D721Med (cell line): ENCODE measurements at regions not wholly inside any gene's neighbourhood (a gene's known extent, or its start where the extent isn't known, plus 50 kb on each side); places are given as distances from the start of the nearest gene placed in this dataset.

Source experiments
- DNase-seq: peaks from one replicate; pipeline ENCODE4 v3.0.0; 2011; ENCODE audit warnings: low spot score; ENCODE audit not compliant: insufficient read length
- FAIRE-seq: peaks from 2 replicates; lab custom pipeline; 2011; peaks lifted over from hg19 to GRCh38; lab: Jason Lieb, UNC
- TF ChIP-seq, protein P1 (sequence below): IDR thresholded peaks from 2 replicates; pipeline ENCODE4 v1.5.1; 2012; ENCODE audit warnings: mild to moderate bottlenecking, control low read depth; ENCODE audit not compliant: insufficient read depth; ENCODE audit errors: missing control alignments

DNA sequence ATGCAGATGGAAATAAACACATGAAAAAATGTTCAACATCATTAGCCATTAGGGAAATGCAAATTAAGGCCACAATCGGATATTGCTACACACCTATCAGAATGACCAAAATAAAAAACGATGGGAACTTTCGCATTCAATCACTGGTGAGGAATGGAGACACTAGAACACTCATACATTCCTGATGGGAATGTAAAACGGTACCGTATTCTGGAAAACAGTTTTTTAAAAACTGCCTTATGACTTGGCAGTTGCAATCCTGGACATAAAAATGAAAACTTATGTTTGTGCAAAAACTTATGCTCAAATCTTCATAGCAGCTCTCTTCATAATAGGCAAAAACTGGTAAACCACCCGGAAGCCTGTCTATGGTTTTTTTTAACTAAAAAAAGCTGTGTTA lies 146.0 kb downstream of the CEBPB start:
- no peak for DNase-seq
- TF ChIP-seq, protein P1, sequence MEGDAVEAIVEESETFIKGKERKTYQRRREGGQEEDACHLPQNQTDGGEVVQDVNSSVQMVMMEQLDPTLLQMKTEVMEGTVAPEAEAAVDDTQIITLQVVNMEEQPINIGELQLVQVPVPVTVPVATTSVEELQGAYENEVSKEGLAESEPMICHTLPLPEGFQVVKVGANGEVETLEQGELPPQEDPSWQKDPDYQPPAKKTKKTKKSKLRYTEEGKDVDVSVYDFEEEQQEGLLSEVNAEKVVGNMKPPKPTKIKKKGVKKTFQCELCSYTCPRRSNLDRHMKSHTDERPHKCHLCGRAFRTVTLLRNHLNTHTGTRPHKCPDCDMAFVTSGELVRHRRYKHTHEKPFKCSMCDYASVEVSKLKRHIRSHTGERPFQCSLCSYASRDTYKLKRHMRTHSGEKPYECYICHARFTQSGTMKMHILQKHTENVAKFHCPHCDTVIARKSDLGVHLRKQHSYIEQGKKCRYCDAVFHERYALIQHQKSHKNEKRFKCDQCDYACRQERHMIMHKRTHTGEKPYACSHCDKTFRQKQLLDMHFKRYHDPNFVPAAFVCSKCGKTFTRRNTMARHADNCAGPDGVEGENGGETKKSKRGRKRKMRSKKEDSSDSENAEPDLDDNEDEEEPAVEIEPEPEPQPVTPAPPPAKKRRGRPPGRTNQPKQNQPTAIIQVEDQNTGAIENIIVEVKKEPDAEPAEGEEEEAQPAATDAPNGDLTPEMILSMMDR: no peak
- no peak for FAIRE-seq

DNA sequence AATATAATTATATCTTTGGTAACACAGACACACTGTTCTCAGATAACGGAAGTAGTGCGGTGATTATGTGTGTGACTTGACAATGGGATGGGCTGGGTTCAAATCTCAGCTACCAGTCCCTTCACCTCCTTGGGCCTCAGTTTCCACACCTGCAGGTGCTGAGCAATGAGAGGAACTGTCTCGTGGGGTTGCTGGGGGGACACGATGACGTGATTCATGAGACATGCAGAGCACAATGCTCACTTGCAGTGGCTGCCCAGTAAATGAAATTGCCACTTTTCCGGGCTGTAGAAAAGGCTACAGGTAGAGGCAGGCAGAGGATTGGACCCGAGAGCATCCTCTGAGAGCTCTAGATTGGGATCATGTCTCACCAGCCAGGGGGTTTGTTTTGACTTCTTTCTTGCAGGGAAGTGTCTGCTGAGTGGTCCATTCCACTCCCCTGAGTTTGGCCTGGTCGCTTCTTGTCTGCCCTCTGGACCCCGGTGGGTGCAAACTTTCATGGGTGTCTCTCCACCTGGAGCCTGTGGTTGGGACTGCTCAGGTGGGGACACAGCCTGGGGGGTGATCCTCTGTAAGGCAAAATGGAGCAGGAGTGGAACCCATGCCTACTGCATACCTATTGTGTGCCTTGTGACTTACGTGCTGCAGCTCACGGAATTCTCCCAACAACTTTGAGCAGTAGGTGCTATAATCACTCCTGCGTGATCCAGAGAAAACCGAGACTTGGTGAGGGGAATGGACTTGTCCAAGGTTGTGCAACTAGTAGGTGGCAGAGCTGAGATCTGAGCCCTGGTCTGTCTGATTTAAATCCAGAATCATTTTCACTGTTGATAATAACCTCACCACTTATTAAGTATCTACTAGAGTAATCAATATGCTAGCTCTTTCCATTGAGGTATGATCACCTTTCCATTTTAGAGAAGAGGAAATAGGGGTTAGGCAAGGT lies 147.2 kb downstream of the CEBPB start:
- DNase-seq (no peak), FAIRE-seq (no peak)
- TF ChIP-seq, protein P1: no peak

DNA sequence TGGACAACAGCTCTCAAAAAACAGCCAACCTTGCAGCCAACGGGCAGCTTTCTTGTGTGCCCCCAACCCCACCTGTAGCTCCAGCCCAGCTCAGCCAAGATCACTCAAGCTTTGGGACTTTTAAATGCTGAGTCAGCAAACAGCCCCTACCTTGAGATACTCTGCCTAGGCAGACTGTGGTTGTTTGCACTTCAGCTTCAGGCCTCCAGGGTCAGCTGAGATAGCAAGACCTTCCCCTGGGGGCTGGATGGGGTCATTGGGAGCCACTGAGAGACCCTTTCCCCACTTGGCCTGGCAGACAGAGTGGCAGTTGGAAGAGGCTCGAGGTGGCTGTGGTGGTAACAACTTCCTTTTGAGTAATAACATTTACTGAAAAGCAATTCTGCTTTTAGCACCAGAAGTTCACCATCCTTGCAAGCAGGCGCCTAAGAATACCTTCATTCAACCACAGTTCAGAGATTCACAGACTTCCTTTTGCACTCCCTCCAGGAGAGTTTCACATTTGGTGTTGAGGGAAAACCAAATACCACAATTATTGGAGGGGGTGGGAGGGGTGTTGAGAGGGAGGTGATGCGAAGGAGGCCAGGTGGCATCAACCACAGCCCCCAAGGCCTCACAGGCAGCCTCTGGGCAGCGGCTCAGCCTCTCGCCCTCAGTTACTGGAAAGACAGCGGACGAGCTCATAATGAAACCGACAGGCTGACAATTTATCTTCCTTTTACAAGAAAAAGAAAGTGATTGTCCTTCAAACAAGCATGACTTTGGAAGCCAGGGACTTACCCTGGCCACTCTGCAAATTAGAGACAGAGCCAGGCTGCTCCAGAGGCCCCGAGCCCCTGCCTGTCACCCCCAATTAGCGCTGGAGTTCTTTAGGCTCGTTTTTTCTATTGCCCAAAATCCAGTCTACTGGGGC lies 148.1 kb downstream of the CEBPB start:
- no peak for FAIRE-seq
- no peak for DNase-seq
- TF ChIP-seq, protein P1: no peak

DNA sequence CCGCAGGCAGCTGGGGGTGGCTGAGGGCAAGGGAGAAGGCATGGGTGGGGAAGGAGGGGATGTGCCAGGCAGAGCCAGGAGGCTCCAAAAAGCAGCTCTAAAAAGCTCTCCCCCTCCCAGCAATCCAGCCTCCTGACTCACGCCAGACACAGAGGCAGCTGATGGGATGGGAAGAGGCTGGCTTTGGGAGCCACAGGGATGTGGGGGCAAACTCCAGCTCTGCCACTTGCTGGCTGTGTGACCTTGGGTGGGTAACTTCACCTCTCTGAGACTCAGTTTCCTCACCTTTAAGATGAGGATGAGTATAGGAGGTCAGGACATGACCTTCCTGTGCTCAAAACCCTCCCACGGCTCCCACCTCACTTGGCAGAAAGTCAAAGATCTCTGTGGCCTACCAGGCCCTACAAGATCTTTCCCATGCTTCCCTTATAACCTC lies 148.9 kb downstream of the CEBPB start:
- FAIRE-seq (no peak), DNase-seq (no peak)
- TF ChIP-seq, protein P1: no peak

DNA sequence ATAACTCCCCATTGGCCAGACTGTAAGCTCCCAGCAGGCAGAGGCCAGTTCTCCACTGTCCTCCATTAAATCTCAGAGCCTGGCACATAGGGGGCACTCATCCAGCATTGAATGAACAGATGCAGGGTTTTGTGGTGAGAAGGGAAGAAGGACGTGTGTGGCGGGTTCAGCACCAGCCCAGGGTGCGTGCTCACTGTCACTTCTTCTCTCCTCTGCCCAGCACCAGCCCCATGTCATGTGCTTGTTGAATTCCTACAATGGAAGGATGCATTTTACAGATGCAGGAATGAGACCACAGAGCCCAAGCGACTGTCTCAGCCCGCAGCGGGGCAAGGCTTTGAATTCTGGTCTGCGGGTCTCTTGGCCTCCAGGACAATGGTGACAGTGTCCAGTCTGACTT lies 149.9 kb downstream of the CEBPB start:
- FAIRE-seq (no peak), DNase-seq (no peak)
- TF ChIP-seq, protein P1: no peak

DNA sequence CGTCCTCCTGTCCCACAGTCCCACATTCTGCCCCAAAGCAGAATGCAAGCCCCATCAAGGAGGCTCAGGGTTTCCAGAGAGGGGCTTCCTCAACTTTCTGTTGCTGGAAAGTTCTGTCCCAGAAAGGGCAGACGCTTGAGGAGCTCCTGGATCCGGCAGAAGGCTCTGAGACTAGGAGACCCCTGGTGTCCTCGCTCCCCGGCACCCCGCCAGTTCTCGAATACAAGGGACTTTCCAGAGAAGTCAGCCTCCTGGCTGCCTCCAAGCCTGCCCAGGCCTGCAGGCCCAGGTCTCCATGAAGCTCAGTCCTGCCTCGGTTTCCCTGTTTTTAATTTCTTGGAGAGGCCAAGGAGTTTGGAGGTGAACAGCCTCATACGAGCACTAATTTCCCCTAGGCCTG lies 150.4 kb downstream of the CEBPB start:
- no peak for DNase-seq
- FAIRE-seq: no peak
- TF ChIP-seq, protein P1: no peak
